ENCODE measurements at regions not wholly inside any gene's neighbourhood (a gene's known extent, or its start where the extent isn't known, plus 50 kb on each side); places are given as distances from the start of the nearest gene placed in this dataset.

- TF ChIP-seq ZBTB1 (tag by site-specific recombination; IDR thresholded peaks at IDR 0.05) (no peak), ZBTB26 (tag by site-specific recombination; optimal IDR thresholded peaks at IDR 0.05) (no peak), ZNF335 (tag by site-specific recombination; conservative IDR thresholded peaks at IDR 0.05) (no peak), ZNF830 (tag by site-specific recombination; IDR thresholded peaks at IDR 0.05; ENCODE audit: low read depth) (no peak), ZNF221 (tag by site-specific recombination; IDR thresholded peaks at IDR 0.05; ENCODE audit: borderline replicate concordance) (no peak), CTCF (tag by site-specific recombination; IDR thresholded peaks at IDR 0.05) (no peak), AEBP2 (tag by site-specific recombination; IDR thresholded peaks at IDR 0.05; ENCODE audit: borderline replicate concordance) (no peak)
These were observed 202.7 kb upstream of the SLC14A2 start for GRCh38 chr18:45412577-45412976.

Data from HEK293 (cell line).